Large intestine (tissue), 3 donors: ENCODE measurements at regions not wholly inside any gene's neighbourhood (a gene's known extent, or its start where the extent isn't known, plus 50 kb on each side); places are given as distances from the start of the nearest gene placed in this dataset.
"Not testable (repeated sequence)": the region's sequence is repeated elsewhere in the genome, so short reads cannot be mapped to it uniquely, and the experiment has no call there.

Experiments used
- DNase-seq, 2 donors: peaks; one replicate each; pipeline versions ENCODE4 v3.0.0 to v3.0.0-alpha.2; 2013
- H3K27ac ChIP-seq: one replicate; pipeline ENCODE4 v1.5.1; 2013; ENCODE audit warnings: low read length
- H3K27me3 ChIP-seq: 2 replicates; pipeline ENCODE4 v1.6.1; 2013; ENCODE audit warnings: low read length; ENCODE audit not compliant: control insufficient read depth, insufficient read depth
- H3K36me3 ChIP-seq: 2 replicates; pipeline ENCODE4 v1.6.1; 2013; ENCODE audit warnings: low read length; ENCODE audit not compliant: control insufficient read depth, insufficient read depth
- H3K4me1 ChIP-seq: one replicate; pipeline ENCODE4 v1.6.1; 2013; ENCODE audit warnings: low read length; ENCODE audit not compliant: control insufficient read depth, insufficient read depth
- H3K4me3 ChIP-seq: one replicate; pipeline ENCODE4 v1.5.1; 2013; ENCODE audit warnings: low read length
- H3K9me3 ChIP-seq: one replicate; pipeline ENCODE4 v1.6.1; 2013; ENCODE audit warnings: mild to moderate bottlenecking, low read depth, low read length, moderate library complexity; ENCODE audit not compliant: control insufficient read depth
- WGBS: methylation state at CpG from one replicate; pipeline ENCODE4 v1.1.5; 2013; ENCODE audit warnings: low lambda C conversion rate; ENCODE audit not compliant: insufficient coverage; 5-methylcytosine and 5-hydroxymethylcytosine counted together

DNA sequence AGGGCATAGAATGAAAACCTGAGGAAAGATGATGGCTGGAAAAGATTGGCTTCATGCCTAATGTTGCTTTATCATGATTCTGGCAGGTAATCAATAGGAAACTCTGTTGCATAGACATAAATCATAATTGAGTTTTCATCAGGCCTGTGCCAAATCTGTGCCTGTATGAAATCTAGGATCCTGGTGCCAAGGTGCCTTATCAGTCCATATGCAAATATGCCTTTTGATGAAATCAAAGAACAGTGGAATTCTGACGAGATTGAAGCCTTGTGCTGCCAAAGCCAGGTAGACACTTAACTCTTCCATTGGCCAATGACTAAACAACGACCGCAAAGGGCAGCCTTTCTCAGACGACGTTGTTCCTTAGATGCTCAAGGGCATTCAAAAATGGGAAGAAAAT is 170.0 kb upstream of the CRIM1 start:
- Histone ChIP-seq H3K27ac (no peak overlapping the region), H3K9me3 (no peaks in the 10 kb centered on the region), H3K36me3 (no peaks in the 10 kb centered on the region), H3K4me3 (no peak overlapping the region), H3K4me1 (no peaks in the 10 kb centered on the region), H3K27me3 (no peaks in the 10 kb centered on the region)
- no CpG with 5 or more reads among the region's 5 CpGs for WGBS
- DNase-seq = no peak

DNA sequence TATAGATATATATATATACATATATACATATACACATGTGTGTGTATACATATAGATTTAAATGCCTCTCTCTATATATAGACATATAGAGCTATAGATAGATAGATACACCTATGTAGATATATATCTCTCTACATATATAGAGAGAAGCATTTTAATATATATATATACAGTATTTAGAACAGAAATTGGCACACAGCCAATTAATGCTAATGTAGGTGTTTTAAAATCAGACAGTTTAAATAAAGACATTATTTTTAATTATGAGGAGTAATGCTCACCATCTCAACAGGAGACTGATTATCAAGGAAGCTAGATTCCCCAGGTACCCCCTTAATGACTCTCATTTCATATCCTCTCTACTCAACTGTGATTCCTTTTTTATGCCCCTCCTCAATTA is 170.7 kb upstream of the CRIM1 start:
- H3K27ac ChIP-seq = no peak overlapping the region
- no peak overlapping the region for H3K4me3 ChIP-seq
- no peaks in the 10 kb centered on the region for H3K27me3 ChIP-seq
- no peaks in the 10 kb centered on the region for H3K4me1 ChIP-seq
- H3K9me3 ChIP-seq = peaks cover 2% of the 10 kb centered on the region
- no peaks in the 10 kb centered on the region for H3K36me3 ChIP-seq
- DNase-seq = no peak

DNA sequence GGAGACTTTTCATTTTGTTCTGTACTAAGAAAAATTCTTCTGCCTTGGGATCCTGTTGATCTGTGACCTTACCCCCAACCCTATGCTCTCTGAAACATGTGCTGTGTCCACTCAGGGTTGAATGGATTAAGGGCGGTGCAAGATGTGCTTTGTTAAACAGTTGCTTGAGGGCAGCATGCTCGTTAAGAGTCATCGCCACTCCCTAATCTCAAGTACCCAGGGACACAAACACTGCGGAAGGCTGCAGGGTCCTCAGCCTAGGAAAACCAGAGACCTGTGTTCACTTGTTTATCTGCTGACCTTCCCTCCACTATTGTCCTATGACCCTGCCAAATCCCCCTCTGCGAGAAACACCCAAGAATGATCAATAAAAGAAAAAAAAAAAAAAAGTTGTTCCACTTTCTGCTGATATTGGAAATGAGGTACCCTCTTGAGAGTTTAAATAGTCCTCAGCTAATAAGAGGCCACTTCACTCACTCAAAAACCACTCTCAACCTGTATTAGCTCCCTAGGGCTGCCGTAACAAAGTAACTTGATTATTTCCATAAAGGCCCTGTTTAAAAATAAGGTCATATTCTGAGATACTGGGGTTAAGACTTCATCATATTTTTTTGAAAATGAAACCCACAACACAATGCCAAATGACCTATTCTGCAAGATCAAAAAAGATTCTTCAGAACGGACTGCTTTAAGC is 174.6 kb upstream of the CRIM1 start:
- WGBS = 60% methylated on average over 1 of the region's 7 CpGs
- not testable (repeated sequence) for H3K4me1 ChIP-seq, DNase-seq, H3K27me3 ChIP-seq, H3K27ac ChIP-seq, H3K36me3 ChIP-seq, H3K4me3 ChIP-seq
- peaks cover 11% of the 10 kb centered on the region for H3K9me3 ChIP-seq

- no CpG with 5 or more reads among the region's 30 CpGs for WGBS
- H3K27me3 ChIP-seq, H3K27ac ChIP-seq, H3K4me3 ChIP-seq, DNase-seq, H3K4me1 ChIP-seq, H3K36me3 ChIP-seq: not testable (repeated sequence)
- peaks cover 11% of the 10 kb centered on the region for H3K9me3 ChIP-seq
Observed at GRCh38 chr2:36180293-36180692, 175.3 kb upstream of the CRIM1 start.

DNA sequence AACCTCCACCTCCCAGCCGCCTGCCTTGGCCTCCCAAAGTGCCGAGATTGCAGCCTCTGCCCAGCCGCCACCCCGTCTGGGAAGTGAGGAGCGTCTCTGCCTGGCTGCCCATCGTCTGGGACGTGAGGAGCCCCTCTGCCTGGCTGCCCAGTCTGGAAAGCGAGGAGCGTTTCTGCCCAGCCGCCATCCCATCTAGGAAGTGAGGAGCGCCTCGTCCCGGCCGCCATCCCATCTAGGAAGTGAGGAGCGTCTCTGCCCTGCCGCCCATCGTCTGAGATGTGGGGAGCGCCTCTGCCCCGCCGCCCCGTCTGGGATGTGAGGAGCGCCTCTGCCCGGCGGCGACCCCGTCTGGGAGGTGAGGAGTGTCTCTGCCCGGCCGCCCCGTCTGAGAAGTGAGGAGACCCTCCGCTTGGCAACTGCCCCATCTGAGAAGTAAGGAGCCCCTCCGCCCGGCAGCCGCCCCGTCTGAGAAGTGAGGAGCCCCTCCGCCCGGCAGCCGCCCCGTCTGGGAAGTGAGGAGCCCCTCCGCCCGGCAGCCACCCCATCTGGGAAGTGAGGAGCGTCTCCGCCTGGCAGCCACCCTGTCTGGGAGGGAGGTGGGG is 175.8 kb upstream of the CRIM1 start:
- not testable (repeated sequence) for H3K27ac ChIP-seq, H3K4me1 ChIP-seq, H3K27me3 ChIP-seq, DNase-seq, H3K4me3 ChIP-seq, H3K36me3 ChIP-seq
- H3K9me3 ChIP-seq = peaks cover 11% of the 10 kb centered on the region
- WGBS = no CpG with 5 or more reads among the region's 42 CpGs

DNA sequence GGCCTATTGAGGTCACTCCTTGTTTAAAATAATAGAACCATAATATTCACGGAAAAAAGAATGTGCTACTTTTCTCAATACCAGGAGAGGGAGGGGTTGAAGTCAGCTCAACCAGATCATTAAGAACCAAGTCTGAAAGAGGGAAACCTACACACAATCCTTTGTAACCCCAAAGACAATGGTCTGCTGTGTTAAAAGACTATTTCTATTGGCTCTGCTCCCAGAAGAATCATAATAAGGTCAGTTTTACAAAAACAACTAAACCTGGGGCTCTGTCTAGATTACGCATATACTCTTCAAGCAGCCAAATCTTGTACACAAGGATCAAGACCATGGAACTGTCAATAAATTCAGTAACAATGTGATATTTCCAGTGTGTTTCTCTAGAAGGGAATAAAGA is 177.2 kb upstream of the CRIM1 start:
- no peaks in the 10 kb centered on the region for H3K4me1 ChIP-seq
- no peak overlapping the region for H3K4me3 ChIP-seq
- no peak for DNase-seq
- no peak overlapping the region for H3K27ac ChIP-seq
- H3K27me3 ChIP-seq = no peaks in the 10 kb centered on the region
- H3K9me3 ChIP-seq = peaks cover 11% of the 10 kb centered on the region
- whole genome bisulfite sequencing = 80% methylated on average over 1 of the region's 2 CpGs
- no peaks in the 10 kb centered on the region for H3K36me3 ChIP-seq

DNA sequence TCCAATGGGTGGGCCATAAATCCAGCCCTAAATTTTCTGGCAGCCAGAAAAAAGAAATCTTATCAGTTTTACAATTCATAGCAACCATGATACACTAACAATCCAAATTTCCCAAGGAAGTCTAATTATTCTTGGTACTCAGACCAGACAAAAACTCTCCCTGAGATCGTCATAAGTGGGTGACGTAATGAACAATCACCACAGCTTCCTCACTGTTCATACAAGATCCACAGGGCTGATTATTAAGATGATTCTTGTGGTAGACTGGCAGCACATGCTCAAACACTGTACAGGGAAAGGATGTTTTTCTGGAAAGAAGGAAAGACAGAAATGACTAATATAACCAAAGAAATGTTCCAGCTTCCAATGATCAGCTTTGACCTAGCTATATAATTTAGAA is 178.3 kb upstream of the CRIM1 start:
- Histone ChIP-seq H3K27ac (no peak overlapping the region), H3K4me3 (no peak overlapping the region), H3K9me3 (peaks cover 11% of the 10 kb centered on the region), H3K36me3 (no peaks in the 10 kb centered on the region), H3K27me3 (no peaks in the 10 kb centered on the region), H3K4me1 (no peaks in the 10 kb centered on the region)
- WGBS = no CpG with 5 or more reads among the region's 2 CpGs
- no peak for DNase-seq

DNA sequence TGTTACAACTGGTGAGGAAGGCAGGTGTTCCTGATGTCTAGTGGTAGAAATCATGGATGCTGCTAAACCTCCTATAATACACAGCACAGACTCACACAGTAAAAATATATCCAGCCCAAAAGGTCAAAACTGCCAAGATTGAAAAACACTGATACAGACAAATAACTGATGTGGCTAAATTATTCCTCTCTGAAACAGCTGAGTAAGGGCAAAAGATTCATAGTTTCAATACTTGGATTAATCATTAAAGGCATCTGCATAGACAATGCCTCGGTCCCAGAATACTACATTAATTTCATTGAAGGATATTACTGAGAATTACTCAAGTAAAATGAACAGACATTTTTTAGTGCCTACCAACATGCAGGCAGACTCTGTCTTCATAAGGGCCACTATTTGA is 180.7 kb upstream of the CRIM1 start:
- Histone ChIP-seq H3K36me3 (no peaks in the 10 kb centered on the region), H3K9me3 (peaks cover 10% of the 10 kb centered on the region), H3K4me1 (no peaks in the 10 kb centered on the region), H3K27me3 (no peaks in the 10 kb centered on the region), H3K4me3 (no peak overlapping the region), H3K27ac (no peak overlapping the region)
- DNase-seq = no peak
- no CpG with 5 or more reads among the region's 1 CpG for WGBS

DNA sequence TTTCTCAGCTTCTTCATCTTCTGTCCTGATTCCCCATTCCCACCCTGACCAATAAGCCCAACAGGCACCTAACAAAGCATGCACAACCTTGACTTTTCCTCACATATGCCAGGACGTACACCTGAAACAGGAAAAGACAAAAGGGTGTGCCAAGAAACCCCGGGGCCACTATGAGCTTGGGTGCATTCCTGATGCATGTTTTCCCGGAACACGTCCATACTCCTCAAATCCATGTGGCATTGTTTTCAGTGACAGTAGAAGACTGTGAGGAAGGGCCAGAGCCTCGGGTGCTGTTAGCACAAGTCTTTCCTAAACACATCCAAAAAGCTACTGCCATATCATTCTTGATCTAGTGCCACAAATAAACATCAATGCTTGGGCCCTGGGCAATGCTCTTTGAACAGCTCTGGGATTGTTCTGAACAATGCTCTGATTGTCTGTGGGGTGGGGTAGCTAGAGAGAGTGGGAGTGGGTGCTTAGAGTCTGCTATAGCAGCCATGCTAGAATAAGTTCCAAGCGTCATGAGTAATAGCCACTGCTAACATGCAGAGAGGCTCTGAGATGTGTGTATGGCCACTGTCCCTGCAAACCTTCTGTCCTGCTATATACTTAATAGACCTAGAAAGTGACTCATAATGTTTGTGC is 181.7 kb upstream of the CRIM1 start:
- H3K36me3 ChIP-seq = no peaks in the 10 kb centered on the region
- DNase-seq = peak in 1 of 2 donors; percentile 10
- WGBS = no CpG with 5 or more reads among the region's 6 CpGs

DNA sequence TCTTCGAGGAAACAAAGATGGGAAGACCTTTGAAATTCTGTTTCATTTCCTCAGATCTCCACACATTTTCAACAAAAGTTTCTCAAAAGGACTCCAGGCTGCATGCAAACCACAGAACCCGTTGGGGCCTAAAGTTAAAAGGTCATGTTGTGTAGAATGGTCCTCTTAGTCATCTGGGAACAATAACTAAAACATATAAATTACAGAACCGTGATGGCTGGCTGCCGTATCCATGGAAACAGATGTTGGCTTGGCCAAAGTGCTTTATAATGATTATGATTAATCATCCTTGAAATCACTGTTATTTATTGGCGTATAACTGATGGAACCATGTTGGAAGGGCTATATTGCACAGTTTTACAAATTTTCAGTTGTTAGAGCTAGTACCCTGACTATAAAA is 182.8 kb upstream of the CRIM1 start:
- Histone ChIP-seq H3K27me3 (no peaks in the 10 kb centered on the region), H3K36me3 (no peaks in the 10 kb centered on the region), H3K4me3 (no peak overlapping the region), H3K4me1 (no peaks in the 10 kb centered on the region), H3K27ac (no peak overlapping the region), H3K9me3 (no peaks in the 10 kb centered on the region)
- WGBS = no CpG with 5 or more reads among the region's 5 CpGs
- no peak for DNase-seq

More for the DNA sequence above, 181.7 kb upstream of the CRIM1 start:
- Histone ChIP-seq H3K27me3 (no peaks in the 10 kb centered on the region), H3K9me3 (no peaks in the 10 kb centered on the region), H3K4me1 (no peaks in the 10 kb centered on the region), H3K4me3 (no peak overlapping the region), H3K27ac (no peak overlapping the region)

GRCh38 chr2:36170805-36171204 is 184.8 kb upstream of the CRIM1 start:
- Histone ChIP-seq H3K27me3 (no peaks in the 10 kb centered on the region), H3K4me3 (no peak overlapping the region), H3K9me3 (no peaks in the 10 kb centered on the region), H3K27ac (no peak overlapping the region), H3K4me1 (no peaks in the 10 kb centered on the region), H3K36me3 (no peaks in the 10 kb centered on the region)
- WGBS = no CpG with 5 or more reads among the region's 2 CpGs
- no peak for DNase-seq
